H1 (cell line): ENCODE measurements at regions not wholly inside any gene's neighbourhood (a gene's known extent, or its start where the extent isn't known, plus 50 kb on each side); places are given as distances from the start of the nearest gene placed in this dataset.

ENCODE experiments used
- CTBP2 ChIP-seq: IDR thresholded peaks from 2 replicates; pipeline ENCODE4 v1.7.0; 2011; ENCODE audit warnings: borderline replicate concordance, mild to moderate bottlenecking, moderate library complexity, mixed read lengths, low read length; ENCODE audit not compliant: insufficient read depth, insufficient read length
- GABPA ChIP-seq: IDR thresholded peaks from 2 replicates; pipeline ENCODE4 v1.6.1; 2011; ENCODE audit warnings: mild to moderate bottlenecking, low read length, moderate library complexity, borderline replicate concordance; ENCODE audit not compliant: insufficient read depth
- POLR2AphosphoS5 ChIP-seq: IDR thresholded peaks from 2 replicates; pipeline ENCODE4 v1.6.1; 2011; ENCODE audit warnings: low read depth, low read length
- POU5F1 ChIP-seq: IDR thresholded peaks from 2 replicates; pipeline ENCODE4 v1.6.1; 2011; ENCODE audit warnings: low read depth, mild to moderate bottlenecking, low read length, moderate library complexity
- SP4 ChIP-seq: IDR thresholded peaks from 2 replicates; pipeline ENCODE4 v1.6.1; 2012; ENCODE audit warnings: low read length, inconsistent platforms

- TF ChIP-seq SP4, result no peak
- TF ChIP-seq CTBP2, result no peak
- peak; percentile 59; the same call in 1 of the 2 replicates for TF ChIP-seq POU5F1
- no peak for TF ChIP-seq GABPA
- no peak for TF ChIP-seq POLR2AphosphoS5
Measured at GRCh38 chr14:82951171-82951570, 1417.5 kb upstream of the SEL1L start (continued).
